Right cardiac atrium (tissue), 5 donors: ENCODE measurements at regions not wholly inside any gene's neighbourhood (a gene's known extent, or its start where the extent isn't known, plus 50 kb on each side); places are given as distances from the start of the nearest gene placed in this dataset.

ENCODE experiments used
- ATAC-seq, 2 donors: fragments of 200-7000 bp; cut with Tn5 transposase; one replicate each; pipeline versions ENCODE4 v1.8.0 to v1.9.1; 2020; ENCODE audit warnings: moderate library complexity in 2 of 2, mild to moderate bottlenecking in 1 of 2
- DNase-seq, 3 donors: peaks; one replicate each; pipeline ENCODE4 v3.0.0-alpha.2; 2020
- H3K27ac ChIP-seq: one replicate; pipeline ENCODE4 v1.5.1; 2013; ENCODE audit warnings: mild to moderate bottlenecking, low read length, control low read depth, moderate library complexity
- H3K27me3 ChIP-seq: one replicate; pipeline ENCODE4 v1.6.1; 2013; ENCODE audit not compliant: control insufficient read depth, insufficient read depth
- H3K4me1 ChIP-seq: one replicate; pipeline ENCODE4 v1.6.1; 2013; ENCODE audit warnings: low read length; ENCODE audit not compliant: control insufficient read depth, insufficient read depth
- H3K4me3 ChIP-seq: one replicate; pipeline ENCODE4 v1.5.1; 2013; ENCODE audit warnings: low read length, control low read depth
- H3K9me3 ChIP-seq: one replicate; pipeline ENCODE4 v1.6.1; 2013; ENCODE audit warnings: low read length; ENCODE audit not compliant: control insufficient read depth
- WGBS: extraction: QIAGEN DNeasy Blood & Tissue Kit; methylation state at CpG from one replicate; pipeline ENCODE4 v1.1.7; 2013; 5-methylcytosine and 5-hydroxymethylcytosine counted together
- intact Hi-C, 4 donors: fragments of 100-400 bp; cut with DNase I; formaldehyde crosslinking; loops; one replicate each; pipeline versions ENCODE4 v1.11.0 to v1.14.0; 2022 to 2023
- donor health status: healthy with polysubstance abuse.
- donor health status: DM: no; HTN: yes; CAD: no.
- donor health status: DM: no; HTN: no; CAD: no.
- donor health status: DM: no; HTN: yes; CAD: no; lungs with severe emphysema.
- donor health status: DM: yes; HTN: yes; CAD: no.

DNA sequence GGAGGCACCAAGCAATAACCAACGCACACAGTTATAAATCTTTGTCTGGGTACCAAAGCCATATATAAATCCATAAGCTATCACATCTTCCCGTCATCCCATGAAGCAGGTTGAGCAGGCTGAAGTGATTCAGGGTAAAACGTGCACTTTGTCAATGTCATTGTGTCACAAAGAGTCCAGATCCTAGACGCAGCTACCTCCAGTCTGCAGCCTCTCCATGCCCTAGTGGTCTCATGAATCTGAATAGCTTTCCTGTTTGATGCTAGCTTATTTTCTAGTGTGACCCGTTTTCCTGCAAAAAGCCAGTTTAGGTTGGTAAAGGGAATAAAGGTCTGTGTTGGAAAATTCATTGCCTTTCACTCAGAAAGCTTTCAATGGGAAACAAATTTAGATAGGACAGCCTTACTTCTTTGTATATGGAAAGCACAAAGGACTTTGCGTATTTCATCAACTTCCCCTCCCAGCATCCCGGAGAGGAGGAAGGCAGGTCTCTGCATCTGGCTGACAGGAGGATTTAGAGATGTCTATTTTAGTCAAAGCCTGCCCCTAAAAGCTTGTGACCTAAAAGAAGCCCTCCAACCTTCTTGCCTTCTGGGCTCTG is 222.3 kb upstream of the ARL4C start:
- intact Hi-C loops = no loop called here

DNA sequence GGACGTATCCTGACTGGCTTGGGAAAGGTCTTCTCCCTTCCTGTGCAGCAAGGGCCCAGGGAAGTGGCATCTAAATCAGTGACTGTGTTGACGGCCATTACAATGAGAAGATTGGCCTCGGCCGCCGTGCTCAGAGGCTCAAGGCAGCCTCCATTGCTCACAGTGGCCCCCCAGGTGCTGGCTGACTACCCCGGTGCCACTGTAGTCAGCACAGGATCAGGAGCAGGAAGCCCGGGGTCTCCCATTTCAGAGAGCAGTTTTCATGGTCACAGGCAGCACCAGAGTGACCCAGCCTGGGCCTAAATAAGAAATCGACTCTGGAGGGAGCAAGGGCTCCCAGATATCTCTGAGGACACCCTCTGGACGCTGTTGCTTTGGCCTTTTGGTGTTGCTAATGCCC is 219.4 kb upstream of the ARL4C start:
- 80% methylated on average over 9 of the region's 9 CpGs for WGBS
- no peaks in the 10 kb centered on the region for H3K4me1 ChIP-seq
- DNase-seq (no peak), ATAC-seq (no peak)
- H3K27ac ChIP-seq = no peak overlapping the region
- H3K9me3 ChIP-seq = no peaks in the 10 kb centered on the region
- intact Hi-C loops = no loop called here
- H3K27me3 ChIP-seq = no peaks in the 10 kb centered on the region
- no peak overlapping the region for H3K4me3 ChIP-seq

More for the DNA sequence above, 222.3 kb upstream of the ARL4C start:
- DNase-seq = no peak
- Histone ChIP-seq H3K4me1 (no peaks in the 10 kb centered on the region), H3K27ac (no peak overlapping the region), H3K9me3 (no peaks in the 10 kb centered on the region), H3K4me3 (no peak overlapping the region), H3K27me3 (no peaks in the 10 kb centered on the region)
- WGBS = 83% methylated on average over 7 of the region's 7 CpGs
- no peak for ATAC-seq

DNA sequence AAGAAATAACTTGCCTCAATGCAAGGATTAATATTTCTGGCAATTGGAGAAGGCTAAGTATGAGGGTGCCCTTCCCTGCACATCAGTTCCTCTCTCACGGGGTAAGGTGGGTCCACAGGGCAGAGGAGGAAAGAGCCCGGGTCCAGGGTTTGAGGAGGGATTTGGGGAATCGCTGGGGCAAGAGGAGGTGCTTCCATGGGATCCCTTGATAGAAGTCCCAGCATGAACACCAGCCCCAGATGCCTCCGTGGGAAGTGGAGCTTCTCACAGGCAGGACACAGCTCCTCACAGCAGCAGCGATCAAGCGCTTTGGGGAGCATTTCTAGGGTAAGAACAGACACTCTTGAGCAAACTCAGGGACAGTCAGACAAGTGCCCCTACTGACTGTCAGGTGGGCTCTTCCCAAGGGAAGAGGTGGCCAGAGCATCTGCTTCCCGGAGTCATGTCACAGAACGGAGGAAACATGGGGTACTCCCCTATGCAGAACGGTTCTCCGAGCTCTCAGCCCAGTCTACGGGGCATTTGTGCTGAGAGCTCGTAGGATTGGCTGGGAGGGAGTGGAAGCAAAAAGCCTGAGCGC is 218.9 kb upstream of the ARL4C start:
- intact Hi-C loops = no loop called here
- H3K4me3 ChIP-seq = no peak overlapping the region
- ATAC-seq (no peak), DNase-seq (no peak)
- no peaks in the 10 kb centered on the region for H3K27me3 ChIP-seq
- no peaks in the 10 kb centered on the region for H3K9me3 ChIP-seq
- WGBS = 91% methylated on average over 13 of the region's 13 CpGs
- no peaks in the 10 kb centered on the region for H3K4me1 ChIP-seq
- H3K27ac ChIP-seq = no peak overlapping the region

DNA sequence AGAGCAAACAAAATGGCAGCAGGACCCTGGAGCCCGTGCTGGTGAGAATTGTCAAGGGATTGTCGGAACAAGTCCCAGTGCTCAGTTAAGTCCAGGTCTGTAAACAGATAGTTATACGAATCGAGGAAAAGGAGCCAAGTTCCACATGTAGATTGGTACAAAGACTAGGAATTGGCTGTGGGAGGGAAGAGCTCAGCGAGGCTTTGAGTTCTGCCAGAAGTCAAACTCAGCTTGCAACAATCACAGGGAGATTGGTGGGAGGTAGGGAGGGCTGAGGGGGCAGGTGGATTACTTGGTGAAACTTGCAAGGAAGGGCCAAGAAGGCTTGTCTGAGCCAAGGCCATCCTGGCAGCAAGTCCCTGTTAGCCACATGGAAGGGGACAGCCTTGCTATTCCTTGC is 217.8 kb upstream of the ARL4C start:
- no peaks in the 10 kb centered on the region for H3K4me1 ChIP-seq
- ATAC-seq = no peak
- no peaks in the 10 kb centered on the region for H3K27me3 ChIP-seq
- no peak overlapping the region for H3K27ac ChIP-seq
- no peak overlapping the region for H3K4me3 ChIP-seq
- H3K9me3 ChIP-seq = no peaks in the 10 kb centered on the region
- intact Hi-C loops = no loop called here
- WGBS = 81% methylated on average over 5 of the region's 5 CpGs
- DNase-seq = no peak

DNA sequence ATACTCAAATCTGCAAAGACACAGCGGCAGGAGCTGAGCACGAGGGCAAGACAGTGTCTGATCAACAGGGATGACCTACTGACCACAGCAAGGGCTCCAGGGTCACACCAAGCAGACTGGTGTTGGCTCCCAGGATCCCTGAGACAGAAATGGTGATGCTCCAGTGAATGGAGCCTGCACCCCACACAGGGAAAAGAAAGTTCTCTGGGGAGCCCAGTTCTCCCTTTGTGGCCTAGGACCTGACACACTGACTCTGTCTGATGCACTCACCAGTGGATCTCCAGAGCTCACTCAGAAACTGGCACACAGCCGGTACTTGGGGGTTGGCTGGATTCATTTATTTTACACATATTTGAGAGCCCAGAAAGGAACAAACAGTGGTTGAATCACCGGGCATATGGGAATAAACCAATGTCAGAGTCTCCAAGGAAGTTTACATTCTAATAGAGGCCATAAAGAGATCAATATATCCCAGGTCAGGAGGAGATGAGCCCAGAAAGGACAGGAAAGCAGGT is 215.6 kb upstream of the ARL4C start:
- DNase-seq (no peak), ATAC-seq (no peak)
- Histone ChIP-seq H3K27me3 (no peaks in the 10 kb centered on the region), H3K4me1 (no peaks in the 10 kb centered on the region), H3K4me3 (no peak overlapping the region), H3K27ac (no peak overlapping the region), H3K9me3 (no peaks in the 10 kb centered on the region)
- intact Hi-C loops = no loop called here
- WGBS = 82% methylated on average over 4 of the region's 4 CpGs

DNA sequence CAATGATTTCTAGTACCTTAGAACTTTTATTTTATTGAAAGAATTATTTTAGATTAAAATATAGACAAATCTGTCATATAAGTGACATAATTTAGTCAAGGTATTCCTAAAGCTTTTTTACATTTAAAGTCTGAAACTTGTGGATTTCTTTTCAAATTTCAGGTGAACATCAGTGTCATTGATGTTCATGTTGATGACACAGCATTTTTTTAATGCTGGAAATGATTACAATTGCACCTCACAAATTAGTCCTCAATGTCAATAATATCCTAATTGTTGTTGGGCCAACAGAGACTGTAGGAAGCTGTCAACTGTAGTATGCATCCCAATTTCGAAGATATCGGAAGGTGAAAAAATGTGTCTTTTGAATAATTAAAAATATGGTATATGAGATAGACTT is 214.4 kb upstream of the ARL4C start:
- intact Hi-C loops = no loop called here
- ATAC-seq = no peak
- DNase-seq = no peak

DNA sequence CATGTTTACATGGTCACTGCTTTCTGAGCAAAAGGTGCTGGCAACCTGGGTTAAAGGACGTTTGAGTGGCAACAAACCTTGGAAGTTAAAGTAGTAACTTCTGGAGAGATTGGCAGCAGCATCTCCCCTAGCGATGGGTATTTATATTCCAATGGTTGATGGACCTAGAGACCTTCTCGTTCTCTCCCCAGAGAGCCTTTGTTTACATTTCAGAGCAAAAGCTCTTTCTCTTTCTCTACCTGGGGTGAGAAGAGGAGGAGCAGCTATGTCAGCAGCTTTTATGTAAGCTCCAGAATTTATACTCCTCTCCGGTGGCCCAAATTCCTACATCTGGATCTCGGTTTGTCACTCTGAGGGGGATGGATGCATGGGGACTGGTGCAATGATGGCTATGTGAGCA is 213.7 kb upstream of the ARL4C start:
- H3K27ac ChIP-seq = no peak overlapping the region
- intact Hi-C loops = no loop called here

More for the DNA sequence above, 214.4 kb upstream of the ARL4C start:
- WGBS = 96% methylated on average over 2 of the region's 2 CpGs
- Histone ChIP-seq H3K4me1 (no peaks in the 10 kb centered on the region), H3K27me3 (no peaks in the 10 kb centered on the region), H3K9me3 (no peaks in the 10 kb centered on the region), H3K27ac (no peak overlapping the region), H3K4me3 (no peak overlapping the region)

DNA sequence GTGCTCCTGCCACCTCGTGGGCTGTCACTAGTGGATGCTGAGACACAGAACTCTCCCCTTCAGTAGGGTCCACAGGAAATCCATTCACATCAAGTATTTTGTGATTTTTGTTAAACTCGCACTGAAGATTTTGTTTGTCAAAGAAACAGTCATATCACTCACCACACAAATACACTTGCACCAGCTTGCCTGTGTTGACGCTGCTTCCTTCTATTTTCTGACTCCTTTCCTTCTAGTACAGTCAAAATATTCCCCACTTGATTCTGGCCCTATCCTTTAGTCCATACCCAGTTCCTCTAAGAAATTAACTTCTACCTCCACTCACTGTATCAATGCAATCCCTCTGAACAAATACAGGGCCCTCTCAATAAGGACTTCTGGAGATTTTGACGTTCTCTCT is 213.2 kb upstream of the ARL4C start:
- Histone ChIP-seq H3K27me3 (no peaks in the 10 kb centered on the region), H3K4me3 (no peak overlapping the region), H3K4me1 (no peaks in the 10 kb centered on the region), H3K9me3 (no peaks in the 10 kb centered on the region), H3K27ac (no peak overlapping the region)
- DNase-seq (no peak), ATAC-seq (no peak)
- intact Hi-C loops = no loop called here
- WGBS = 61% methylated on average over 4 of the region's 4 CpGs

More for the DNA sequence above, 213.7 kb upstream of the ARL4C start:
- no peak overlapping the region for H3K4me3 ChIP-seq
- no peaks in the 10 kb centered on the region for H3K9me3 ChIP-seq
- no peak for DNase-seq
- H3K27me3 ChIP-seq = no peaks in the 10 kb centered on the region
- WGBS = 48% methylated on average over 5 of the region's 5 CpGs
- H3K4me1 ChIP-seq = no peaks in the 10 kb centered on the region
- no peak for ATAC-seq

DNA sequence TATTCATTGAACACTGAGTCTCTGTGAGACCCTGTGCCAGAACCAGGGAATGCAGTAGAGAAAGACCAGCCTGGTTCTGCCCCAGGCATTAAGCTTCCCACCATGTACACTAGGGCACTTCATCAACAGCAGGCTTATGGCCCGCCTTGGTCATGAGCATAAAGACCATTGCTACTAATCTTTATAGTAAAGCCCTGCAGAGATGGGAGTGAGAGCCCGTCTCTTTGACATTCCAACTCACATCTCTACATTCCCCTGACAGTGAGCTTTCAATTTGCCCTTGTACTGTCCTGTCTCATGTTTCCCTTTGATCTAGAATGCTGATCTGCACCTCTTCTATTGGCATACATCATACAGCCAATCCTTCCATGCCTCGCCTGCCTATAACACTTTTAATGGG is 211.8 kb upstream of the ARL4C start:
- no peaks in the 10 kb centered on the region for H3K4me1 ChIP-seq
- intact Hi-C loops = no loop called here
- WGBS = 92% methylated on average over 3 of the region's 3 CpGs
- H3K27ac ChIP-seq = no peak overlapping the region
- DNase-seq (no peak), ATAC-seq (no peak)
- no peaks in the 10 kb centered on the region for H3K9me3 ChIP-seq
- no peaks in the 10 kb centered on the region for H3K27me3 ChIP-seq
- no peak overlapping the region for H3K4me3 ChIP-seq

DNA sequence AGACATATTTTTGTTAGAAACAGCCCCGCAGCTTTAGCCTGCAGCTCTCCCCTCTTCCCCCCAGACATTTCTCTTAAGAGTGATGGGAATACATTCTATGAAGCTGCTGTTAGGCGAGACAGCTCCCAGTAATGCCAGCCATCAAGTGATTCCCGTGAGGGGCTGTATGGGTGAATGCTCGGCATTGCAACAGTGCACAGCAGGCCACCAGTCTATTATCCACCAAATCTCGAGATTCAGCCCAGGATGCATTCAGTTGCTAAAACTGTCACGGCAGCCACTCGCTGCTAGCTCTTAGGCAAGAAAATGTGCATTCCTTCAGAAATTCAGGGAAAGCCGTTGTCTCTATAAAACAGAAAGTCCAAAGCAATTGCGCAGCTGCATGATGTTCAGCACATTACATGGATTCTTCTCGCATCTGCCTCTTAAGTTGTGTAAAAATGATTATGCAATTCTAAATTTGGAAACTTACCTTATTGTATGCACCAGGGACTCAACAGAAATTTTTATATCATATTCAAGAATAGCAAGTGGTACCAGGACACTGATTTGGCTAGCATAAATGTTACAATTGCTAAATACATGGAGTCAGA is 211.3 kb upstream of the ARL4C start:
- H3K27ac ChIP-seq = no peak overlapping the region
- intact Hi-C loops = no loop called here

DNA sequence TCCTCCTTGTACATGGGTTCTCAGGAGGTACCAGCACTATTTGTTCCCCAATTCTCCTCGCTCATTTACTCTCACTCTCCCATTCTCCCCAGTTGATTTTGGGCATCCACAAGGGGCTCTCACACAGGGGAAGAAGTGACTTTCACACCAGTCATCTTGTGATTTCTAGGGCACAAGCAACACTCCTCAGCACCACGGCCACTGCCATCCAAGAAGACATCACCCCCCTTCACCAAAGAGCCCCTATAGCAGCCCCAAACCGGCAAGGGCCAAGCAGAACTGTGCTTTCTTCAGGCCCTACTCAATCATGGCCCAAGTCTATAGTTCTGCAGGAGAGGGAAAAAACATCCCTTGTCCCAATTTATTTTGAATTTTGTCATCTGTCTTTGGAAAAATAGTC is 209.2 kb upstream of the ARL4C start:
- no peaks in the 10 kb centered on the region for H3K9me3 ChIP-seq
- no peak overlapping the region for H3K4me3 ChIP-seq
- no peaks in the 10 kb centered on the region for H3K4me1 ChIP-seq
- no peak overlapping the region for H3K27ac ChIP-seq
- DNase-seq = no peak
- 91% methylated on average over 3 of the region's 3 CpGs for WGBS
- no peaks in the 10 kb centered on the region for H3K27me3 ChIP-seq
- ATAC-seq = no peak
- intact Hi-C loops = no loop called here

More for the DNA sequence above, 211.3 kb upstream of the ARL4C start:
- ATAC-seq = no peak
- H3K27me3 ChIP-seq = no peaks in the 10 kb centered on the region
- no peaks in the 10 kb centered on the region for H3K4me1 ChIP-seq
- H3K9me3 ChIP-seq = no peaks in the 10 kb centered on the region
- H3K4me3 ChIP-seq = no peak overlapping the region
- WGBS = 63% methylated on average over 10 of the region's 10 CpGs
- DNase-seq = no peak
